GM12878 (cell line): ENCODE measurements at regions not wholly inside any gene's neighbourhood (a gene's known extent, or its start where the extent isn't known, plus 50 kb on each side); places are given as distances from the start of the nearest gene placed in this dataset.

Source experiments
- ATAC-seq: fragments of 200-7000 bp; cut with Tn5 transposase; 3 replicates; pipeline ENCODE4 v1.9.1; 2020; ENCODE audit warnings: mild to moderate bottlenecking, moderate library complexity
- BruUV-seq: library from RNA; stranded (reverse); fragments of 400-500 nt; replicated peaks from 2 replicates; lab custom pipeline; 2021; lab: Mats Ljungman, UMichigan
- CTCF ChIA-PET: fragments of 300-600 bp; sonication (Branson Sonifier 250); formaldehyde crosslinking; extraction: SDS; loops from one replicate; lab custom pipeline; 2021; ENCODE audit warnings: inconsistent platforms; lab: Yijun Ruan, JAX
- POLR2A ChIA-PET: fragments of 350-600 bp; formaldehyde crosslinking; extraction: SDS; loops from one replicate; lab custom pipeline; 2021; ENCODE audit warnings: inconsistent platforms; lab: Charles Lee
- RAD21 ChIA-PET: fragments of 300-600 bp; sonication (Branson Sonifier 250); formaldehyde crosslinking; loops from one replicate; lab custom pipeline; 2023; ENCODE audit warnings: antibody characterized with exemption; ENCODE audit not compliant: unreplicated experiment; lab: Charles Lee
- SMC1A ChIA-PET: fragments of 300-600 bp; sonication (Branson Sonifier 250); formaldehyde crosslinking; loops from one replicate; lab custom pipeline; 2023; ENCODE audit not compliant: unreplicated experiment, uncharacterized antibody; lab: Charles Lee
- DNase-seq: peaks from one replicate; pipeline ENCODE4 v3.0.0-alpha.2; 2011; ENCODE audit warnings: low read depth, low spot score
- FAIRE-seq: peaks from 3 replicates; lab custom pipeline; 2011; peaks lifted over from hg19 to GRCh38; lab: Jason Lieb, UNC
- H2AFZ ChIP-seq: 2 replicates; pipeline ENCODE4 v1.6.0; 2011; ENCODE audit warnings: low read depth, low read length, control low read depth; ENCODE audit not compliant: control insufficient read depth
- H3K27ac ChIP-seq: 2 replicates; pipeline ENCODE4 v1.5.1; 2011; ENCODE audit warnings: control low read depth; ENCODE audit not compliant: control insufficient read depth, insufficient read depth
- H3K27me3 ChIP-seq, 2 experiments: replicated peaks in 1 of 2; 2 replicates each; pipeline versions ENCODE4 v1.6.0 to v1.6.1; 2011; ENCODE audit warnings: low read length in 1 of 2; ENCODE audit not compliant: control insufficient read depth in 2 of 2, insufficient read depth in 2 of 2
- H3K36me3 ChIP-seq, 2 experiments: 2 replicates each; pipeline ENCODE4 v1.5.1; 2011; ENCODE audit warnings: low read length in 1 of 2; ENCODE audit not compliant: control insufficient read depth in 2 of 2, insufficient read depth in 2 of 2
- H3K4me1 ChIP-seq: 2 replicates; pipeline ENCODE4 v1.6.1; 2011; ENCODE audit warnings: mild to moderate bottlenecking, low read length, moderate library complexity, mixed read lengths; ENCODE audit not compliant: control insufficient read depth, insufficient read depth
- H3K4me2 ChIP-seq: 2 replicates; pipeline ENCODE4 v1.6.0; 2011; ENCODE audit warnings: control low read depth; ENCODE audit not compliant: control insufficient read depth, insufficient read depth
- H3K4me3 ChIP-seq: fragments of 200-600 bp; sonication (generic); 2 replicates; pipeline ENCODE4 v1.5.1; 2016
- H3K79me2 ChIP-seq: 2 replicates; pipeline ENCODE4 v1.6.0; 2011; ENCODE audit warnings: low read length; ENCODE audit not compliant: control insufficient read depth, insufficient read depth
- H3K9ac ChIP-seq: 2 replicates; pipeline ENCODE4 v1.8.0; 2011; ENCODE audit warnings: low read length, control low read depth, mixed read lengths; ENCODE audit not compliant: control insufficient read depth, insufficient read depth
- H3K9me3 ChIP-seq: replicated peaks from 3 replicates; pipeline ENCODE4 v1.5.1; 2011; ENCODE audit warnings: mild to moderate bottlenecking, low read length; ENCODE audit not compliant: control insufficient read depth, insufficient read depth
- H4K20me1 ChIP-seq: 2 replicates; pipeline ENCODE4 v1.6.0; 2011; ENCODE audit not compliant: control insufficient read depth, insufficient read depth
- BCL11A ChIP-seq: IDR thresholded peaks from 2 replicates; pipeline ENCODE4 v1.6.1; 2011; ENCODE audit warnings: low read depth, low read length
- GATAD2B ChIP-seq: fragments of 450-650 bp; conservative IDR thresholded peaks from 2 replicates; pipeline ENCODE4 v1.6.1; 2017; ENCODE audit warnings: low read depth, mild to moderate bottlenecking, moderate library complexity
- MEF2B ChIP-seq: fragments of 450-650 bp; IDR thresholded peaks from 2 replicates; pipeline ENCODE4 v1.6.1; 2018; ENCODE audit warnings: mild to moderate bottlenecking, moderate library complexity; ENCODE audit not compliant: partially characterized antibody, poor library complexity, severe bottlenecking
- MYB ChIP-seq: fragments of 150-350 bp; IDR thresholded peaks from 2 replicates; pipeline ENCODE4 v1.6.1; 2014; ENCODE audit warnings: mild to moderate bottlenecking, low read depth, low read length, borderline replicate concordance
- SIN3A ChIP-seq: IDR thresholded peaks from 2 replicates; pipeline ENCODE4 v1.6.1; 2012; ENCODE audit warnings: low read depth, low read length, improper control_type of control experiment
- SMAD5 ChIP-seq: IDR thresholded peaks from 2 replicates; pipeline ENCODE4 v1.6.1; 2016; ENCODE audit warnings: antibody characterized with exemption, low read depth
- SRF ChIP-seq, 2 experiments: IDR thresholded peaks; 2 replicates each; pipeline ENCODE4 v1.6.1; 2011; ENCODE audit warnings: low read depth in 2 of 2, low read length in 2 of 2, mild to moderate bottlenecking in 1 of 2, moderate library complexity in 1 of 2
- WGBS: methylation state at CpG from one replicate; pipeline ENCODE4 v1.1.6; 2016; ENCODE audit warnings: low lambda C conversion rate; ENCODE audit not compliant: insufficient replicate concordance, insufficient coverage; ENCODE audit errors: missing lambda C conversion rate; 5-methylcytosine and 5-hydroxymethylcytosine counted together
- in situ Hi-C: fragments of 300-500 bp; cut with MboI; formaldehyde crosslinking; loops from 9 replicates; pipeline ENCODE4 v1.14.3; 2018; ENCODE audit warnings: mixed read lengths
- intact Hi-C: fragments of 100-400 bp; cut with micrococcal nuclease; formaldehyde crosslinking; loops from one replicate; pipeline ENCODE4 v1.14.2; 2022; ENCODE audit not compliant: unreplicated experiment
- TF ChIP-seq, protein P1 (sequence below): fragments of 450-650 bp; IDR thresholded peaks from 2 replicates; pipeline ENCODE4 v1.6.1; 2017; ENCODE audit warnings: mild to moderate bottlenecking, low read depth, inconsistent platforms; ENCODE audit not compliant: poor library complexity, severe bottlenecking
- TF ChIP-seq, protein P2 (sequence below): fragments of 450-650 bp; IDR thresholded peaks from 2 replicates; pipeline ENCODE4 v1.6.1; 2016; ENCODE audit warnings: mild to moderate bottlenecking

DNA sequence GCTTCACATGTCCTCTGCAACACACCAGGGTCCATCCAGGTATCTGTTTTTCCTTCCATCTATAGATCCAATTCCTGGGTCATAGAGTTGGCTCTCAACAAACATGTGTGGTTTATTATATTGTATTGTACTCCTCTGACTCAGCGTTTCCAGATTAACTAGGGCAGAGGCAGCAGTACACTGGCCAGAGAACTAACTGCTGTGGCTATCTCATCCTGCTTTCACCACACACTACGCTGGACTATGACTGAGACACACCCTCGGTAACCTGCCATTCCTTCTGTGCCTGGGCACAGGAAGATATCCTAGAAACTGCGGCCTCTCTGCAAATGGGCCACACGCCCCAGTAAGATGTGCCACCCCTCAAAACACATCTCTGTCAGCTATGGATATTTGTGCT is 159.8 kb upstream of the STK17B start:
- H3K9me3 ChIP-seq, result no peaks in the 10 kb centered on the region
- in situ Hi-C loops (no loop called here), intact Hi-C loops (no loop called here)
- no peaks in the 10 kb centered on the region for H4K20me1 ChIP-seq
- H3K4me3 ChIP-seq, result no peak overlapping the region
- H3K4me1 ChIP-seq, result no peaks in the 10 kb centered on the region
- peaks cover 0 to 15% of the 10 kb centered on the region in 2 experiments; a peak in 2 of 4 replicates for H3K36me3 ChIP-seq
- TF ChIP-seq BCL11A (no peak), MEF2B (no peak), MYB (no peak), SIN3A (no peak), GATAD2B (no peak), SRF (IDR thresholded peaks at IDR 0.05; ENCODE audit: low read depth in 2 of 2, low read length in 2 of 2) (no peak), SMAD5 (no peak)
- TF ChIP-seq, protein P1, sequence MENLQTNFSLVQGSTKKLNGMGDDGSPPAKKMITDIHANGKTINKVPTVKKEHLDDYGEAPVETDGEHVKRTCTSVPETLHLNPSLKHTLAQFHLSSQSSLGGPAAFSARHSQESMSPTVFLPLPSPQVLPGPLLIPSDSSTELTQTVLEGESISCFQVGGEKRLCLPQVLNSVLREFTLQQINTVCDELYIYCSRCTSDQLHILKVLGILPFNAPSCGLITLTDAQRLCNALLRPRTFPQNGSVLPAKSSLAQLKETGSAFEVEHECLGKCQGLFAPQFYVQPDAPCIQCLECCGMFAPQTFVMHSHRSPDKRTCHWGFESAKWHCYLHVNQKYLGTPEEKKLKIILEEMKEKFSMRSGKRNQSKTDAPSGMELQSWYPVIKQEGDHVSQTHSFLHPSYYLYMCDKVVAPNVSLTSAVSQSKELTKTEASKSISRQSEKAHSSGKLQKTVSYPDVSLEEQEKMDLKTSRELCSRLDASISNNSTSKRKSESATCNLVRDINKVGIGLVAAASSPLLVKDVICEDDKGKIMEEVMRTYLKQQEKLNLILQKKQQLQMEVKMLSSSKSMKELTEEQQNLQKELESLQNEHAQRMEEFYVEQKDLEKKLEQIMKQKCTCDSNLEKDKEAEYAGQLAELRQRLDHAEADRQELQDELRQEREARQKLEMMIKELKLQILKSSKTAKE, result no peak
- TF ChIP-seq, protein P2, sequence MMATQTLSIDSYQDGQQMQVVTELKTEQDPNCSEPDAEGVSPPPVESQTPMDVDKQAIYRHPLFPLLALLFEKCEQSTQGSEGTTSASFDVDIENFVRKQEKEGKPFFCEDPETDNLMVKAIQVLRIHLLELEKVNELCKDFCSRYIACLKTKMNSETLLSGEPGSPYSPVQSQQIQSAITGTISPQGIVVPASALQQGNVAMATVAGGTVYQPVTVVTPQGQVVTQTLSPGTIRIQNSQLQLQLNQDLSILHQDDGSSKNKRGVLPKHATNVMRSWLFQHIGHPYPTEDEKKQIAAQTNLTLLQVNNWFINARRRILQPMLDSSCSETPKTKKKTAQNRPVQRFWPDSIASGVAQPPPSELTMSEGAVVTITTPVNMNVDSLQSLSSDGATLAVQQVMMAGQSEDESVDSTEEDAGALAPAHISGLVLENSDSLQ, result no peak
- ATAC-seq (no peak), FAIRE-seq (no peak), DNase-seq (no peak)
- no peak overlapping the region for H2AFZ ChIP-seq
- H3K9ac ChIP-seq, result no peak overlapping the region
- CTCF ChIA-PET, result interaction anchor here (0.6 to 1.2 kb wide), 2 partner anchors 38 to 123 kb away, joined by 3 to 4 read pairs; no protein-coding TSS in a partner anchor
- H3K4me2 ChIP-seq, result no peak overlapping the region
- H3K27me3 ChIP-seq, result no peaks in the 10 kb centered on the region
- SMC1A ChIA-PET, result interaction anchor here (1.5 to 2.4 kb wide), 3 partner anchors 24 to 123 kb away, joined by 3 to 8 read pairs (median 6); no protein-coding TSS in a partner anchor
- no peak overlapping the region for H3K27ac ChIP-seq
- no TSS peak for BruUV-seq
- POLR2A ChIA-PET, result no interaction called here
- no peaks in the 10 kb centered on the region; the same call in 1 of the 2 replicates for H3K79me2 ChIP-seq
- RAD21 ChIA-PET, result no interaction called here
- WGBS, result 55% methylated on average over 5 of the region's 5 CpGs
